Trophoblast cell (in vitro differentiated cells and primary cell): ENCODE measurements at regions not wholly inside any gene's neighbourhood (a gene's known extent, or its start where the extent isn't known, plus 50 kb on each side); places are given as distances from the start of the nearest gene placed in this dataset.

Experiments
- DNase-seq, 2 donors: peaks; one replicate each; pipeline ENCODE4 v3.0.0-alpha.2; 2016
- H2AFZ ChIP-seq: 2 replicates; pipeline ENCODE4 v1.6.1; 2013; ENCODE audit warnings: low read length, moderate library complexity, mild to moderate bottlenecking; ENCODE audit not compliant: insufficient read depth, poor library complexity
- H2AK5ac ChIP-seq: 2 replicates; pipeline ENCODE4 v1.6.1; 2013; ENCODE audit warnings: mild to moderate bottlenecking, low read length
- H2BK120ac ChIP-seq: 2 replicates; pipeline ENCODE4 v1.6.1; 2013; ENCODE audit warnings: low read length, mild to moderate bottlenecking, moderate library complexity; ENCODE audit not compliant: insufficient read depth, poor library complexity
- H2BK12ac ChIP-seq: 2 replicates; pipeline ENCODE4 v1.6.1; 2013; ENCODE audit warnings: mild to moderate bottlenecking, low read length, moderate library complexity
- H2BK5ac ChIP-seq: 2 replicates; pipeline ENCODE4 v1.6.1; 2013; ENCODE audit warnings: low read length, low read depth, moderate library complexity, mild to moderate bottlenecking; ENCODE audit not compliant: poor library complexity
- H3K14ac ChIP-seq: 2 replicates; pipeline ENCODE4 v1.6.1; 2013; ENCODE audit warnings: mild to moderate bottlenecking, low read length
- H3K18ac ChIP-seq: 2 replicates; pipeline ENCODE4 v1.6.1; 2013; ENCODE audit warnings: mild to moderate bottlenecking, low read length
- H3K23ac ChIP-seq: 2 replicates; pipeline ENCODE4 v1.6.1; 2013; ENCODE audit warnings: low read length
- H3K27ac ChIP-seq: 2 replicates; pipeline ENCODE4 v1.5.1; 2013; ENCODE audit warnings: low read depth, mild to moderate bottlenecking, inconsistent platforms, low read length, moderate library complexity
- H3K27me3 ChIP-seq: 2 replicates; pipeline ENCODE4 v1.6.1; 2013; ENCODE audit warnings: inconsistent platforms, mild to moderate bottlenecking, low read length, moderate library complexity; ENCODE audit not compliant: insufficient read depth
- H3K36me3 ChIP-seq, 2 experiments: 1 replicate in 1 of 2; 2 replicates in 1 of 2; pipeline ENCODE4 v1.6.1; 2013; ENCODE audit warnings: low read length in 2 of 2, mild to moderate bottlenecking in 2 of 2, moderate library complexity in 1 of 2; ENCODE audit not compliant: insufficient read depth in 2 of 2, control insufficient read depth in 1 of 2
- H3K4ac ChIP-seq: 2 replicates; pipeline ENCODE4 v1.6.1; 2013; ENCODE audit warnings: low read depth, mild to moderate bottlenecking, low read length, moderate library complexity
- H3K4me1 ChIP-seq, 2 experiments: 1 replicate in 1 of 2; 2 replicates in 1 of 2; pipeline ENCODE4 v1.6.1; 2013; ENCODE audit warnings: low read length in 2 of 2, mild to moderate bottlenecking in 2 of 2, moderate library complexity in 1 of 2; ENCODE audit not compliant: insufficient read depth in 2 of 2, control insufficient read depth in 1 of 2
- H3K4me2 ChIP-seq: 2 replicates; pipeline ENCODE4 v1.6.1; 2013; ENCODE audit warnings: inconsistent platforms, mild to moderate bottlenecking, low read length, moderate library complexity
- H3K4me3 ChIP-seq: 2 replicates; pipeline ENCODE4 v1.5.1; 2013; ENCODE audit warnings: mild to moderate bottlenecking, low read depth, low read length, inconsistent platforms
- H3K79me1 ChIP-seq: one replicate; pipeline ENCODE4 v1.6.1; 2013; ENCODE audit warnings: low read length
- H3K79me2 ChIP-seq: 2 replicates; pipeline ENCODE4 v1.6.1; 2013; ENCODE audit warnings: low read length, mild to moderate bottlenecking; ENCODE audit not compliant: control insufficient read depth, insufficient read depth, poor library complexity
- H3K9ac ChIP-seq: 2 replicates; pipeline ENCODE4 v1.6.1; 2013; ENCODE audit warnings: mild to moderate bottlenecking, low read length
- H3K9me3 ChIP-seq: 2 replicates; pipeline ENCODE4 v1.6.1; 2013; ENCODE audit warnings: low read depth, mild to moderate bottlenecking, control low read depth, inconsistent platforms, low read length; ENCODE audit not compliant: insufficient read depth
- H4K12ac ChIP-seq: 2 replicates; pipeline ENCODE4 v1.6.1; 2013; ENCODE audit warnings: low read depth, mild to moderate bottlenecking, low read length, moderate library complexity
- H4K8ac ChIP-seq: 2 replicates; pipeline ENCODE4 v1.6.1; 2013; ENCODE audit warnings: low read depth, mild to moderate bottlenecking, low read length, moderate library complexity
- H4K91ac ChIP-seq: one replicate; pipeline ENCODE4 v1.6.1; 2013; ENCODE audit warnings: low read depth, mild to moderate bottlenecking, low read length, moderate library complexity
- WGBS: extraction: QIAGEN DNeasy Blood & Tissue Kit; methylation state at CpG from one replicate; pipeline ENCODE4 v1.1.7; 2013; ENCODE audit warnings: missing lambda C conversion rate; ENCODE audit not compliant: insufficient read length, insufficient coverage; ENCODE audit errors: extremely low coverage; 5-methylcytosine and 5-hydroxymethylcytosine counted together

DNA sequence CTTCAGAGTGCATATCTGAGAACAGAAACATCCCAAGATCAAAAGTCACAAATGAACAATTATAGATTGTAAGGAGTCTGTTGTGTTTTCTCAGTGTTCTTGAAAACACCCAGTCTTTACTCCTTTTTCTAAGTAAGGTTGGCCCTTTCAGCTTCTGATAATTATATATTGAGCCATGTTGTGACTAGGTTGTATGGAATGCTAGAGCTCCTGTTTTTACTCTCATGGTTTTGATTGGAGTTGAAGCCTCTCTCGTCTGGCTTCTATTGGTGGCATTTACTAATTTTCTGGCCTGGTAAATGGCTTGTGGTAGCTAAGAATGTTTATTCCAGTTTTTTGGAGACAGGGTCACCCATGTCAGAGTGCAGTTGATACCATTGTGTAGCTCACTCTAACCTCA, 84.7 kb downstream of the NDUFS5 start:
- Histone ChIP-seq H3K4me2 (peak overlapping the region; percentile 7), H3K9me3 (no peaks in the 10 kb centered on the region), H3K27ac (peak overlapping the region; percentile 82), H3K36me3 (no peaks in the 10 kb centered on the region), H3K4me1 (peaks cover 4 to 21% of the 10 kb centered on the region in 2 experiments), H3K79me2 (peaks cover 17% of the 10 kb centered on the region), H3K4ac (peak overlapping the region; percentile 35), H2BK12ac (no peak overlapping the region), H2AK5ac (no peak overlapping the region), H4K8ac (no peak overlapping the region), H3K79me1 (peaks cover 14% of the 10 kb centered on the region), H2BK120ac (no peak overlapping the region), H3K23ac (no peak overlapping the region), H2BK5ac (no peak overlapping the region), H3K9ac (no peak overlapping the region), H3K27me3 (no peaks in the 10 kb centered on the region), H3K4me3 (no peak overlapping the region), H4K12ac (no peak overlapping the region), H3K14ac (no peak overlapping the region), H4K91ac (no peak overlapping the region), H2AFZ (no peak overlapping the region), H3K18ac (no peak overlapping the region)
- peak; percentile 24 to 83 for DNase-seq
- WGBS: no CpG with 5 or more reads among the region's 1 CpG

DNA sequence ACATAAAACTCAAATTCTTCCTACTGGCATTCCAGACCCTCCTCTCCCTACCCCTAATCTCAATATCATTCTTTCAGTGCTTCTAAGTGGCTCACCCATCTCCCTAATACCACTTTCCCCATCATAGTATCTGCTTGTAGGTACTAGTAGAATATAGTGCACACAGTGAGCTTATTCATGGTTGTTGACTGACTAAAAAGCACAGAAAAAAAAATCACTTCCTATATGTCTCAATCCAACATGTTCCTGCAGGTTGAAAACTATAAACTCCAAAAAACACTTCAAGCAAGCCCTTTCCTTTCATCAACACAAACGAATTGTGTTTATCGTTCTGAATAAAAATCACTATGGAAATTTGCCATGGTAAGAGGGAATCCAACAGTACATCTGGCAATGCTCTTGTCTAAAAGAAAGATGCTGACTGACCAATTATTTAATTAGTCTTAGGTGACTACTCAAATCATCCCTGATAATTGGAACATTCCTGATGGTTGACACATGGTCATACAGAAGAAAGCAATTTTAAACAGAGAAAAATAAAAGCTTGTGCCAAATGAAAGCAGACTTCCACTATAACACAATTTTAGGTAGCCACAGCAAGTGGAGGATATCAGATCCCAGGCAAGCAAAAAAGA, 87.1 kb downstream of the NDUFS5 start:
- no peak overlapping the region for H2AK5ac ChIP-seq
- WGBS: no CpG with 5 or more reads among the region's 2 CpGs

DNA sequence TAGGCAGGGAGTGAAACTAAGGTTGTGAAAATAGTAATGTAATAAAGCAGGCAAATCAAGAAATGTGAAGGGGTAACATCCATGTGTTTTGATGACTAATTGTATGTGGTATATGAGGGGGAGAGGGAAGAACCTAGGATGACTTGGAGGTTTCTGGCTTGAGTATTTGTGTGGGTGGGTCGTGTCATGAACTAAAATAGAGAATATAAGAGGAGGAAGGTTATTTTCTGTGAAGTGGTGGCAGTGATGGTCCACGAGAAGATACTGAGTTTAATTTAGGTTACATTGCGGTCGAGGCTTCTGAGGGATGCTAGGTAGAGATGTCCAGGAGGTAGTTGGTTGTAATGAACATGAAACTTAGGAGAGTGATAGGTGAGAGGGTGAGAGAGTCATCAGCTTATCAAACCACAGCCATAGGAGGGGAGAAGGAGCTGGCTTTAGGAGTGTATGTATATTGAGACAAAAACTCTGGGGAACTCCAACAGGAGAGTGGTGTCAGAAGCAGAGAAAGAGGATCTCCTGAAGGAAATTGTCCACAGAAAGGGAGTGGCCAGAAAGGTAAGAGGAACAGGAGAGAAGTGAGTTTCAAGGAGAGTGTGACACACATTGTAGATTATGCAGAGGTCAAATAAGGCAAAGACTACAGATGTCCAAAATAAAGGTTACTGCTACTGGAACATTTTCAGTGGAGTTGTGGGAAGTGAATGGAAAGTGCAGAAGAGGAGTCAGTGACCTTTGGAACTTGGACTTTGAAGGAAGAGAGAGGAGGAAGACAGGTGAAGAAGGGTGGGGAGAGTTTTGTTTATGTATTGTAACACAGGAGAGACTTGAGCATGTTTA, 89.0 kb upstream of the MACF1 start:
- 100% methylated on average over 1 of the region's 4 CpGs for WGBS
- H3K18ac ChIP-seq: no peak overlapping the region

More for the DNA sequence above, 87.1 kb downstream of the NDUFS5 start:
- H3K4me1 ChIP-seq: peaks cover 12 to 23% of the 10 kb centered on the region in 2 experiments
- no peaks in the 10 kb centered on the region for H3K27me3 ChIP-seq
- H3K4ac ChIP-seq: peak overlapping the region; percentile 21
- no peaks in the 10 kb centered on the region for H3K36me3 ChIP-seq
- peaks cover 4% of the 10 kb centered on the region for H3K79me2 ChIP-seq
- no peak overlapping the region for H4K8ac ChIP-seq
- peaks cover 5% of the 10 kb centered on the region for H3K79me1 ChIP-seq
- no peak overlapping the region for H3K4me3 ChIP-seq
- H3K27ac ChIP-seq: no peak overlapping the region
- no peak for DNase-seq
- no peak overlapping the region for H3K9ac ChIP-seq
- H2BK12ac ChIP-seq: no peak overlapping the region
- no peaks in the 10 kb centered on the region for H3K9me3 ChIP-seq
- no peak overlapping the region for H4K12ac ChIP-seq
- no peak overlapping the region for H2BK120ac ChIP-seq
- no peak overlapping the region for H3K4me2 ChIP-seq
- no peak overlapping the region for H3K14ac ChIP-seq
- H4K91ac ChIP-seq: no peak overlapping the region
- H2BK5ac ChIP-seq: no peak overlapping the region
- no peak overlapping the region for H3K23ac ChIP-seq
- no peak overlapping the region for H2AFZ ChIP-seq
- H3K18ac ChIP-seq: no peak overlapping the region

DNA sequence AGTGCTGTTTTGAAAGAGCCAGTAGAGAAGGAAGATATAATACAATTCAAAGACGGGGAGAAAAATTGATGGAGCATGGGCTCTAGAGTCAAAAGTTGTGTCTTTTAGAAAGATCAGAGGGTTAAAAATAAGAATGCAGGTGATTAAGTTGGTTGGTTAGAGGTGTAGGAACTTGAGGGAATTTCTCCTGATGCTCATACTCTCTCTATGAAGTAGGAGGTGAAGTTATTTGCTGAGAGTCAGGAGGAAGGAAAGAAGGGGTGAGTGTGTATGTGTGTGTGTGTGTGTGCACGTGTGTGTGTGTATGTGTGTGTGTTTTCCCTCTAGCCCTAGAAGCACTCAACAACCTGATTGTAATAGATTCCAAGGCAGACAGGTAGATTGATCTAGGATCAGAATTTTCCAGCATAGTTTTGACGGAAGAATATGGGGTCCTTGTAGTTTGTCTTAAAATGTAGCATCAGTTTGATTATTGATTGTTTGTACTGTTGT, 88.3 kb upstream of the MACF1 start:
- Histone ChIP-seq H3K27ac (no peak overlapping the region), H3K27me3 (no peaks in the 10 kb centered on the region), H3K9me3 (no peaks in the 10 kb centered on the region), H2AK5ac (no peak overlapping the region), H3K14ac (no peak overlapping the region), H2BK120ac (no peak overlapping the region), H3K4me3 (no peak overlapping the region), H4K8ac (no peak overlapping the region), H3K9ac (no peak overlapping the region), H4K12ac (no peak overlapping the region), H4K91ac (no peak overlapping the region), H3K79me2 (peaks cover 5% of the 10 kb centered on the region), H3K4ac (no peak overlapping the region), H3K4me2 (no peak overlapping the region), H2BK5ac (no peak overlapping the region), H2AFZ (no peak overlapping the region), H3K36me3 (peaks cover 0 to 3% of the 10 kb centered on the region in 2 experiments), H3K23ac (peak overlapping the region; percentile 54), H3K4me1 (peaks cover 8 to 15% of the 10 kb centered on the region in 2 experiments), H2BK12ac (no peak overlapping the region), H3K79me1 (no peaks in the 10 kb centered on the region), H3K18ac (no peak overlapping the region)
- no CpG with 5 or more reads among the region's 3 CpGs for WGBS
- no peak for DNase-seq

More for the DNA sequence above, 89.0 kb upstream of the MACF1 start:
- Histone ChIP-seq H3K36me3 (peaks cover 0 to 3% of the 10 kb centered on the region in 2 experiments), H4K8ac (no peak overlapping the region), H4K91ac (no peak overlapping the region), H3K79me1 (peaks cover 1% of the 10 kb centered on the region), H2BK12ac (no peak overlapping the region), H3K79me2 (peaks cover 5% of the 10 kb centered on the region), H3K23ac (no peak overlapping the region), H3K4me2 (no peak overlapping the region), H3K4ac (peak overlapping the region; percentile 28), H3K14ac (no peak overlapping the region), H3K27ac (no peak overlapping the region), H3K27me3 (no peaks in the 10 kb centered on the region), H2AK5ac (no peak overlapping the region), H3K9ac (no peak overlapping the region), H2BK120ac (no peak overlapping the region), H3K4me3 (no peak overlapping the region), H4K12ac (no peak overlapping the region), H3K9me3 (no peaks in the 10 kb centered on the region), H3K4me1 (peaks cover 8 to 20% of the 10 kb centered on the region in 2 experiments), H2BK5ac (no peak overlapping the region), H2AFZ (no peak overlapping the region)
- no peak for DNase-seq
